ENCODE measurements at regions not wholly inside any gene's neighbourhood (a gene's known extent, or its start where the extent isn't known, plus 50 kb on each side); places are given as distances from the start of the nearest gene placed in this dataset.

DNA sequence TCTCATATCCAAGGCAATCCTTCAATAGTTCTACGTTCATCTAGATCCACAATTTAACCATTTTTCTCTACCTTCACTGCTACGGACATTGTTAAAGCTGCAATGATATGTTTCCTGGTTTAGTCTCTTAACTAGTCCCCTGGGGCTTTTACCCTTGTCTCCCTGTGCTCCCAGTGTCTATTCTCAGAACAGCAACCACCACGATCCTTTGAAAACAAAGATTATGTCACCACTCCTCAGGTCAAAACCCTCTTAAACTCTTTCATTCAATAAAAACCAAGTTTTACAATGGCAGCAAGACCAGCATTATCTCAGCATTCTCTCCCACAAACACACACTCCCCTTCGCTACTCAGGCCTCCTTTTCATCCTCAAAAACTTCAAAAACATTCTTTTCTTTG is 298.2 kb upstream of the CHST9 start:
- H3K4me3 ChIP-seq (ENCODE audit: low read depth, low read length): no peak overlapping the region
- TF ChIP-seq CTCF (IDR thresholded peaks at IDR 0.05; ENCODE audit: low read depth, low read length): no peak

DNA sequence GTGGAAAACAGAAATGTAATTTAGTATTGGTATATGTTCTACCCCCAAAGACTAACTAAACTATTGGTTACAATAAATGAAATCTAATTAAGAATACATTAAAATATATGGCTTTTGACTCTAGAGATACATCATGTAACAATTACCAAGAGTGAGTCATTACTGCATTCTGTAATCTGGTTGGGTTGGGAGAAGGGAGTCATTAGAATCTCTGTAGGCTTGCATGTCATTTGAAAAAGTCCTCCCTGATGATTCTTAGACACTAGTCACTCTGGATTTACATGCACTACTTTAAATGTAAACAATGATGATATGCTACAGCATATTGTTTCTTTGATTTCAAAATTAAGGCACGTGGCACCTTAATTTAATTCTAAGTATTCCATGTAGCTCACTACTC is 293.4 kb upstream of the CHST9 start:
- no peak for TF ChIP-seq CTCF (IDR thresholded peaks at IDR 0.05; ENCODE audit: low read depth, low read length)
- H3K4me3 ChIP-seq (ENCODE audit: low read depth, low read length): no peak overlapping the region

- TF ChIP-seq CTCF (IDR thresholded peaks at IDR 0.05; ENCODE audit: low read depth, low read length): no peak
- no peak overlapping the region for H3K4me3 ChIP-seq (ENCODE audit: low read depth, low read length)
Measured at GRCh38 chr18:27473318-27473717, 288.2 kb upstream of the CHST9 start.

DNA sequence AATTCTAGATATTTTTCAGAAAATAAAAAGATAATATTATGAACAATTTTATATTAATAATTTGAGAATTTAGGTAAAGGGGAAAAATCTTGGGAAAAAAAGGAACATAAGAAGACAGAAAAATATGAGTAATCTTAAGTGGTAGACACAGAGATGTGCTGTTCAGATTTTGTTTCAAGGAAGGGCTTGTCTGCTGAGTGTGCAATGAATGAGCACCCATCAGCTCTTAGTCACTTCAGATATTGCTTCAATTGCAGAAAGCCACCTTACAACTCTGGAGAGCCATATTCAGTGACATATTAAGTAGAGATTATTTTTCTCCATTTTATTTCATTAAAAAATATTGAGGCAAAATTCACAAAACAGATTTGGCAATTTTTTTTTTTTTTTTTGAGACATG is 282.0 kb upstream of the CHST9 start:
- H3K4me3 ChIP-seq (ENCODE audit: low read depth, low read length): no peak overlapping the region
- no peak for TF ChIP-seq CTCF (IDR thresholded peaks at IDR 0.05; ENCODE audit: low read depth, low read length)

DNA sequence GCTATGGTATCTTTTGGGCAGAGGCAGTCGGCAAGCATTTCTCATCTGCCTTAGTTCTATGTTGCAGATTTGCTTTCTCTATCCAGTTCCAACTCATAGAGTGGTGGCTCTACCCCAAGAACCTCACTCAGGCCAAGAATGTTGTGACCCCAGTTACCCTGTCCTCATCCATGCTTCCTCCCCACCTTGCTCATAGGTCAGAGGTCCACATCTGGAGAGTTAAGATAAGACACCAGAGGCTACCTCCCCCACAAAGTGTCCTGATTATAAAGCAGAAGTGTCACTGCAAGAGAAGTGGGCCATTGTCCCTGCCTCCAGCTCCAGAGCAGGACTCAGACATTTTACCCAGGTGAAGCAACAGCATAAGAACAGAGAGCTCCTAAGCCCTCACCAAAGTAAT is 276.8 kb upstream of the CHST9 start:
- TF ChIP-seq CTCF (IDR thresholded peaks at IDR 0.05; ENCODE audit: low read depth, low read length): no peak
- no peak overlapping the region for H3K4me3 ChIP-seq (ENCODE audit: low read depth, low read length)

- H3K4me3 ChIP-seq (ENCODE audit: low read depth, low read length): no peak overlapping the region
- no peak for TF ChIP-seq CTCF (IDR thresholded peaks at IDR 0.05; ENCODE audit: low read depth, low read length)
Measured at GRCh38 chr18:27449104-27449503, 264.0 kb upstream of the CHST9 start.

DNA sequence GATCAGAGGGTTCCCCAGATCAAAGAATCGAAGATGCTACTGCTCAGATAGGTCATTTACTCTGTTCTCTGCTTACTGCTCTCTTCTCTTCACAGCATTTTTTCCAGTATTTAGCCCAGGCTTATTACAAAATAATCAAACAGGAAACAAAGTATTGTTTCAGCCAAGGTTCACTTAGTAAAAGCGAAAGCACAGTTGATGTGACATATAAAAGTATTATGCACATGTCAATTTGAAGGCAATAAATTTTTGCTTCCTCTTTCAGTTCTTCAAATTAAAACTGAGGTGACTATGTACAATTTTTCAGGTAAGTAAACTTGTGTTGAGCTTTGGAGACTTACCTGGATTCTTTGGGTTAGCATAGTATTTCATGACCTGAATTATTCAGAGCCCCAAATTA is 262.8 kb upstream of the CHST9 start:
- H3K4me3 ChIP-seq (ENCODE audit: low read depth, low read length): no peak overlapping the region
- TF ChIP-seq CTCF (IDR thresholded peaks at IDR 0.05; ENCODE audit: low read depth, low read length): no peak

Data from WI38 (cell line).